ENCODE measurements at regions not wholly inside any gene's neighbourhood (a gene's known extent, or its start where the extent isn't known, plus 50 kb on each side); places are given as distances from the start of the nearest gene placed in this dataset.

DNA sequence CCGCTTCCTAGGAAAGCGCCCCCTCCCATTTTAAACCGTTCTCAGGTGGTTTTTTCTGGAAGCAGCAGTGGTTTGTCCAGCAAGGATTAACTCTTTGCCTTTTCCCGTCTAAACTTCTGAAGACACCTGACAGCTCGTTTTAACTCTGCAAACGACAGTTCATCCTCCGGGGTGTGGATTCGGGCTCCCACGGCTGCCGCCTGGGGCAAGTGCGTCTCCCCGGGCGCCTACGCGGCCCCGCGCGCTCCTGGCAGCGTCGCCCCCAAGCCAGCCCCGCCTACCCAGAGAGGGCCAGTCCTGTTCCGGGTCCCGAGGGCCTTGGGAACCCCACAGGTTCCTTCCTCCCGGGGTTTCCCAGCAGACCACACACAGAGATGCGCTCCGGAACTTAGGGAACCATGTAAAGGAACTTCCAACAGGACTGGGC is 54.4 kb downstream of the PRR18 start:
- Mint-ChIP-seq H3K27me3 (ENCODE audit: insufficient read depth, unreplicated experiment) (peaks cover 3% of the 10 kb centered on the region), H3K4me1 (ENCODE audit: low read depth, unreplicated experiment) (no peaks in the 10 kb centered on the region), H3K36me3 (ENCODE audit: insufficient read depth, unreplicated experiment) (no peaks in the 10 kb centered on the region), H3K27ac (ENCODE audit: unreplicated experiment) (no peak overlapping the region), H3K9me3 (ENCODE audit: unreplicated experiment) (no peaks in the 10 kb centered on the region), H3K4me3 (ENCODE audit: unreplicated experiment) (no peak overlapping the region)
- BruUV-seq (replicated peaks), result no TSS peak
- no peaks in the 10 kb centered on the region for H3K9me3 ChIP-seq
- POLR2A ChIA-PET, result no interaction called here
- H3K36me3 ChIP-seq (ENCODE audit: control insufficient read depth, insufficient read depth, low read length), result no peaks in the 10 kb centered on the region
- H3K27me3 ChIP-seq (replicated peaks; ENCODE audit: control insufficient read depth, insufficient read depth, low read length), result no peaks in the 10 kb centered on the region
- H3K4me1 ChIP-seq, result no peaks in the 10 kb centered on the region
- H3K4me3 ChIP-seq (ENCODE audit: low read depth, low read length), result no peak overlapping the region
- intact Hi-C loops (cut with micrococcal nuclease; ENCODE audit: unreplicated experiment), result no loop called here
- no peak for TF ChIP-seq CTCF (IDR thresholded peaks at IDR 0.05; ENCODE audit: insufficient read depth in 1 of 2, low read depth in 1 of 2, low read length in 1 of 2, severe bottlenecking in 1 of 2, unreplicated experiment in 1 of 2)
- DNase-seq, result no peak
- CTCF ChIA-PET, result no interaction called here

- Mint-ChIP-seq H3K9me3 (ENCODE audit: unreplicated experiment) (no peaks in the 10 kb centered on the region), H3K27ac (ENCODE audit: unreplicated experiment) (no peak overlapping the region), H3K36me3 (ENCODE audit: insufficient read depth, unreplicated experiment) (no peaks in the 10 kb centered on the region), H3K4me1 (ENCODE audit: low read depth, unreplicated experiment) (no peaks in the 10 kb centered on the region), H3K4me3 (ENCODE audit: unreplicated experiment) (no peak overlapping the region), H3K27me3 (ENCODE audit: insufficient read depth, unreplicated experiment) (peaks cover 3% of the 10 kb centered on the region)
- intact Hi-C loops (cut with micrococcal nuclease; ENCODE audit: unreplicated experiment), result no loop called here
- ChIA-PET CTCF (no interaction called here), POLR2A (no interaction called here)
- no peak for DNase-seq
- Histone ChIP-seq H3K4me3 (ENCODE audit: low read depth, low read length) (no peak overlapping the region), H3K4me1 (no peaks in the 10 kb centered on the region), H3K9me3 (no peaks in the 10 kb centered on the region), H3K27me3 (replicated peaks; ENCODE audit: control insufficient read depth, insufficient read depth, low read length) (no peaks in the 10 kb centered on the region), H3K36me3 (ENCODE audit: control insufficient read depth, insufficient read depth, low read length) (no peaks in the 10 kb centered on the region)
- TF ChIP-seq CTCF (IDR thresholded peaks at IDR 0.05; ENCODE audit: insufficient read depth in 1 of 2, low read depth in 1 of 2, low read length in 1 of 2, severe bottlenecking in 1 of 2, unreplicated experiment in 1 of 2), result no peak
- BruUV-seq (replicated peaks), result no TSS peak
Observed at GRCh38 chr6:166253281-166253681, 54.9 kb downstream of the PRR18 start.

DNA sequence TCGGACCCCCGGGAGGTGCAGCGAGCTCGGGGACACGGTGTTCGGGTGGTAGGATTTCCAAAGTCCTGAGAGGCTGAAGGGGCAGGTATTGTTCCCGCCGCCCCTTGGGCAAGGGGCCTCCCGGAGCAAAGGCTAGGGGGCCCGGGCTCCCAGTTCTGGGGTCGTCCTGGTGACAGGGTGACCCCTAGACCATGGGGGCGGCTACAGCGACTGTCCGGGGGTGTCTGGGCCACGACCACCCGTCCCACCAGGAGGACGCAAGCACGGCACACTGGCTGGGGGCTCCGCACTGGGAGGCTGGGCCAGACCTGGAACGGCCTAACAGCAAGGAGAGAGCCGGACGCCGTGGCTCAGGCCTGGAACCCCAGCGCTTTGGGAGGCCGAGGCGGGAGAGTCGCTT is 55.6 kb downstream of the PRR18 start:
- Mint-ChIP-seq H3K36me3 (ENCODE audit: insufficient read depth, unreplicated experiment) (no peaks in the 10 kb centered on the region), H3K4me1 (ENCODE audit: low read depth, unreplicated experiment) (no peaks in the 10 kb centered on the region), H3K4me3 (ENCODE audit: unreplicated experiment) (no peak overlapping the region), H3K27me3 (ENCODE audit: insufficient read depth, unreplicated experiment) (peaks cover 3% of the 10 kb centered on the region), H3K27ac (ENCODE audit: unreplicated experiment) (no peak overlapping the region), H3K9me3 (ENCODE audit: unreplicated experiment) (no peaks in the 10 kb centered on the region)
- BruUV-seq (replicated peaks), result no TSS peak
- H3K9me3 ChIP-seq, result no peaks in the 10 kb centered on the region
- intact Hi-C loops (cut with micrococcal nuclease; ENCODE audit: unreplicated experiment), result no loop called here
- ChIA-PET CTCF (no interaction called here), POLR2A (no interaction called here)
- TF ChIP-seq CTCF (IDR thresholded peaks at IDR 0.05; ENCODE audit: insufficient read depth in 1 of 2, low read depth in 1 of 2, low read length in 1 of 2, severe bottlenecking in 1 of 2, unreplicated experiment in 1 of 2), result no peak
- H3K36me3 ChIP-seq (ENCODE audit: control insufficient read depth, insufficient read depth, low read length), result no peaks in the 10 kb centered on the region
- no peak for DNase-seq
- no peaks in the 10 kb centered on the region for H3K27me3 ChIP-seq (replicated peaks; ENCODE audit: control insufficient read depth, insufficient read depth, low read length)
- no peaks in the 10 kb centered on the region for H3K4me1 ChIP-seq
- no peak overlapping the region for H3K4me3 ChIP-seq (ENCODE audit: low read depth, low read length)
